ENCODE measurements at regions not wholly inside any gene's neighbourhood (a gene's known extent, or its start where the extent isn't known, plus 50 kb on each side); places are given as distances from the start of the nearest gene placed in this dataset.
A peak's percentile ranks its signal among the peaks of the same experiment; 100 is the strongest.
"Not testable (repeated sequence)": the region's sequence is repeated elsewhere in the genome, so short reads cannot be mapped to it uniquely, and the experiment has no call there.

- DNase-seq (ENCODE audit: extremely low read depth in 1 of 2, low read depth in 1 of 2): not testable (repeated sequence)
Measured at GRCh38 chr15:62657501-62657900, 385.0 kb upstream of the TPM1 start.

DNA sequence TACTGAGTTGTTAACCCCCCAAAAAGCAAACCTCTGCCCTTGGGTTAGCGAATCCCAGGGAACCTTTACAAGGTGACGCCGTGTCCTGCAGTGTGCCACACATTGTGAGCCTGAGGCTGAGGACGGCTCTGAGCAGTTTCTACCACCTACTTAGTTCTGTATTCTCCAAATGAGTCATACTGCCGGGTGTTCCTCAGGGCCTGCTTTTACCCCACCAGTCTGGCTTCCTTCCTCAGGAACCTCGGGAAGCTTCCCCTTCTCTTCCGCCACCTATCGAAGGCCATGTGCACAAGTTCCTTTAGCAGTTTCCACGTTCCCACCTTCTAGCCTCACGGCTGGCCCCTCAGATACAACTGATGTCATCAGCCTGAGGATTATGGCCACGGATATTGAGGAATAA is 384.0 kb upstream of the TPM1 start:
- no peak for DNase-seq (ENCODE audit: extremely low read depth in 1 of 2, low read depth in 1 of 2)

- no peak for DNase-seq (ENCODE audit: extremely low read depth in 1 of 2, low read depth in 1 of 2)
Measured at GRCh38 chr15:62663547-62663946, 379.0 kb upstream of the TPM1 start.

DNA sequence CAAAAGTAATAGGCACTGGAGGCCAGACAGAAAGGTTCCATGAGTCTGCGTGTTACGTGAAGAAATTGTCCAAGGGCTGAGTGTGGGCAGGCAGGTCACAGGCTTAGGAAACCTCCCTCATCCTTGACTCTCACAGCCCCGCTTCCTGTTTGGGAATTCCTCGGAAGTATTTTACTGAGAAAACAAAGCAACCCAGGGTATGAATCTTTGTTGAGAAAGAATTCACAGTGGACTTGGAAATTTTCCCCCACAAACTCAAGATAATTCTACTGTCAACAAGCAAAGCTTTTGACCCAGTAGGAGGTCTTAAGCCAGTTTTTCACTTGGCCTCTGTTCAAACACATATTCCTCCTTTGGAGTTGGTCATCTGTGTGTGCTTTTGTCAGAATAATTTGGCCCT is 377.1 kb upstream of the TPM1 start:
- DNase-seq (ENCODE audit: extremely low read depth in 1 of 2, low read depth in 1 of 2): no peak

DNA sequence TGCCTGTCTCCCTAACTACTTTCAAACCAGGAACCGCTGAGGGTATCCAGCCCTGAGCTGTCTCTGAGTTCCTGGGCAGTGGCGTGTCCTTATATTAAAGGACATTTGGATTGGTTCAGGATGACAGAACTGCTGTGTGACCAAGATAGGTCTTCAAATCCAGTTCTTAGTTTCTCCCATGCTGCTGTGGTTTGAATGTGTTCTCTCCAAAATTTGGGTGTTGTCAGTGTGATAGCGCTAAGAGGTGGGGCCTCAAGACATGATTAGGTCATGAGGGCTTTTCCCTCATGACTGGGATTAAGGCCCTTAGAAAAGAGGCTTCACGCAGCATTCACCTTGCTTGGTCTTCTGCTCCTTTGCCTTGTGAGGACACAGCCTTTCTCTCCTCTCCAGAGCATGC is 376.5 kb upstream of the TPM1 start:
- no peak for DNase-seq (ENCODE audit: extremely low read depth in 1 of 2, low read depth in 1 of 2)

- DNase-seq (ENCODE audit: extremely low read depth in 1 of 2, low read depth in 1 of 2): no peak
Measured at GRCh38 chr15:62672268-62672667, 370.3 kb upstream of the TPM1 start.

DNA sequence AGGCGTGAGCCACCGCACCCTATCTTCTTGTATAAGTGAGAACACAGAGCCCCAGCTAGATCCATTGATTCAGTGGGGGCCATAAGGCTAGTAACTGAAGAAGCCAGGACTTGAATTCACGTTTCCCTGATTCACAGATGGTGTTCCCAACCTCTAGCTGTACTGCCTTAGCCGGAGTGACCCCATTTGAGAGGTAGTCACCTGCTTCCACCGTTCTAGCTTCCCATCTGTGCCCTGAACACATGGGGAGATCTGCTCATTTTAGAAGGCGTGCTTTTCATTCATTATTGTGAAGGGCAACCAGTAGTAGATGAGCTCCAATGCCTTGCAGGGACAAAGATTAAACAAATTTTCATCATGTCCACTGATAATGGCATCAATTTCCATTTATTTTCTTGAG is 365.7 kb upstream of the TPM1 start:
- DNase-seq (ENCODE audit: extremely low read depth in 1 of 2, low read depth in 1 of 2): no peak

DNA sequence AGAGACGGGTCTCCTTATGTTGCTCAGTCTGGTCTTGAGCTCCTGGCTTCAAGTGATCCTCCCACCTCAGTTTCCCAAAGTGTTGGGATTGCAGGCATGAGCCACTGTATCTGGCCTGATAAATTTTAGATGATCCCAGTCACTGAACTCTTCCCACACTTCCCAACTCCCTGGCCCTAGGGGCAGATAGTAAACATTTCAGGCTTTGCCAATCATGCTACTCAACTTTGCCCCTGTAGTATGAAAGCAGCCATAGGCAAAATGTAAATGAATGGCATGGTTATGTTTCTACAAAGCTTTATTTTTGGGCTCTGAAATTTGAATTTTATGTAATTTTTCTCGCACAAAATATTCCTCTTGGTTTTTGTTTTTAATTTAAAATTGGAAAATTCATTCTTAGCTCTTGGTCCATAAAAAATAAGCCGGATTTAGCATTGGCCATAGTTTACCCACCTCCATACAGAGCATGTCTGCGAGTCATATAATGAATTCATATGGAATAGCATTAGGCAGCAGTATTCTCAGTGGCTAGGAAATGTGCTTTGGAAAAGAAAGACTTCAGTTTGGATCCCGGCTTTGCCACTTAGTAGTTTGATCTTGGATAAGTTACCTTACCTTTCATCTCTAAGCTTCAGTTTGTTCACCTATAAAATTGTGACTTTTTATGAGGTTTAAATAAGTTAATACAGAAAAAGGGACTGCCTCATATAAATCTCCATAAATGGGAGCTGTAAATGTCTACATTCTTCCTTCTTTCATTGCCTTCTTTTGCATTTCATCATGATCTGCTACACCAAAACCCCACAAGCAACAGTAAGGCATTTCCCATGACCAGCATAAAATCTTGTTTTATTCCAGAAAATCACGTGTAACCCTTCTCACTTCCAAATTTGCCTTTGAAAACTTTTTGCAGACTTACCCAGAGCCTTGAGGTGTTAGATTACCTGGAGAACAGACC is 360.3 kb upstream of the TPM1 start:
- DNase-seq (ENCODE audit: extremely low read depth in 1 of 2, low read depth in 1 of 2): no peak

- DNase-seq (ENCODE audit: extremely low read depth in 1 of 2, low read depth in 1 of 2): not testable (repeated sequence)
Measured at GRCh38 chr15:62683192-62683591, 359.4 kb upstream of the TPM1 start.

DNA sequence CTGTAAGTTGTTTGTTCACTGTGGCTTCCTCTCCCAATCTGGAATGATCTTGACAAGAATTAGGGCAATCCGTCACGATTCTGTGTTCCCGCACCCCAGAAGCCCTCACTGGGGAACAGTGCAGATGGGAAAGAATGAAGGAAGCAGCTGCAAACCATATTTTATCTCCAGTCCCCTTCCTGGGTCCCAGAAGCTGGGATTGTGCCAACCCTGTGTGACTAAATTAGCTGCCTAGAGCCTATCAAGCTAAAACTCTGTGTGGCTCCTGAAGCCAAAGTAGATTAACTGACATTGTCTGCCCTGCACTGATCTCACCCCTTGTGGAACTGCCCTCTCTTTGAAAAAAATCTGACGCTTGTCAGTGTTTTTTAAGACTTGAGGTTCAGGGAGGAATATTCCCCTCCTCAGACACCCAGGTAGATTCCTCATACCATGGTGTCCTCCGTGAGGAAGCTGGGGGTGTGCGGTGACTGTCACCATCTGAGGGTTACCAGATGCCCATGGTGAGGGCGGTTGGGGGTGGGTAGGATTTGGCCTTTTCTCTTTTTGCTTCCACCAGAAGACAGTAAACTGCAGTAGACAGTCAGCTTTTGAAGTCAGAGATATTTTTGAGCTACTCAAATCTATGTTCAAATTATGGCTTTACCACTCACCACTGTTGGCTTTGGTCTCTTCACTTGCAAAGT is 358.3 kb upstream of the TPM1 start:
- DNase-seq (ENCODE audit: extremely low read depth in 1 of 2, low read depth in 1 of 2): no peak

- no peak for DNase-seq (ENCODE audit: extremely low read depth in 1 of 2, low read depth in 1 of 2)
Measured at GRCh38 chr15:62691008-62691407, 351.5 kb upstream of the TPM1 start.

GRCh38 chr15:62697636-62698035 is 344.9 kb upstream of the TPM1 start:
- DNase-seq (ENCODE audit: extremely low read depth in 1 of 2, low read depth in 1 of 2): no peak

- DNase-seq (ENCODE audit: extremely low read depth in 1 of 2, low read depth in 1 of 2): no peak
Measured at GRCh38 chr15:62698646-62699045, 343.9 kb upstream of the TPM1 start.

GRCh38 chr15:62706317-62706716 is 336.2 kb upstream of the TPM1 start:
- no peak for DNase-seq (ENCODE audit: extremely low read depth in 1 of 2, low read depth in 1 of 2)

- no peak for DNase-seq (ENCODE audit: extremely low read depth in 1 of 2, low read depth in 1 of 2)
Measured at GRCh38 chr15:62708470-62708869, 334.1 kb upstream of the TPM1 start.

GRCh38 chr15:62709261-62709660 is 333.3 kb upstream of the TPM1 start:
- no peak for DNase-seq (ENCODE audit: extremely low read depth in 1 of 2, low read depth in 1 of 2)

DNA sequence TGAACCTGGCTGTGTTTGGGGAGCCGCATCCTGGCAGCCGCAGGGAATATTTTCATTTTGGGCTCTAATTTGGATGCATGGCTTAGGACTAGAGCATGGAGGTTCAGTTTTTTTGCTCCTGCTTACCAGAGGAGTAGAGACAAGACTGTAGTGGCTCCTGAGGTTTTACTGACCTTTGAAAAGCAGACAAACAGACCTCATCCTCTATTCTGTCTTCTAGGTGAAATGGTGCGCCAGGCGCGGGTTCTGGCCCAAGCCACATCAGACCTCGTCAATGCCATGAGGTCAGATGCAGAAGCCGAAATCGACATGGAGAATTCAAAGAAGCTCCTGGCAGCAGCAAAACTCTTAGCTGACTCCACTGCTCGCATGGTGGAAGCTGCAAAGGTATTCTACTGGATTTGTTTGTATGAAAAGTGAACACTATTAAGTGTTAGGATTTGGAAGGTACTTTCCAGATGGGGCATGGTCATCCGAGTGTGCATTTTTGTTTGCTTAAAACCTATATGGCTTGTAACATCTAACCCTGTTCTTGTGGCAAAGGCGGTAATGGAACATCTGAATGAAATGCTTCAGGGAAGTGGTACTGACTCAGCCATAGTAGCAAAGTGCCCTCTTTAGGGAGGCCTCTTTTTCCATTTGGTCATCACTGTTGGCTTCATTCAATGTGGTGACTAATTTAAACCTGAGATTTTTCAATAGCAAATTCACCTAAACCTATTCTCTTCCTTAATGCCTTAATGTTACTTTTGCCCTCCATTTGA is 330.7 kb upstream of the TPM1 start:
- DNase-seq (ENCODE audit: extremely low read depth in 1 of 2, low read depth in 1 of 2): peak in 1 of 2 donors; percentile 19

- no peak for DNase-seq (ENCODE audit: extremely low read depth in 1 of 2, low read depth in 1 of 2)
Measured at GRCh38 chr15:62712455-62712839, 330.1 kb upstream of the TPM1 start.

GRCh38 chr15:62715946-62716345 is 326.6 kb upstream of the TPM1 start:
- no peak for DNase-seq (ENCODE audit: extremely low read depth in 1 of 2, low read depth in 1 of 2)

GRCh38 chr15:62717496-62717895 is 325.1 kb upstream of the TPM1 start:
- DNase-seq (ENCODE audit: extremely low read depth in 1 of 2, low read depth in 1 of 2): no peak

DNA sequence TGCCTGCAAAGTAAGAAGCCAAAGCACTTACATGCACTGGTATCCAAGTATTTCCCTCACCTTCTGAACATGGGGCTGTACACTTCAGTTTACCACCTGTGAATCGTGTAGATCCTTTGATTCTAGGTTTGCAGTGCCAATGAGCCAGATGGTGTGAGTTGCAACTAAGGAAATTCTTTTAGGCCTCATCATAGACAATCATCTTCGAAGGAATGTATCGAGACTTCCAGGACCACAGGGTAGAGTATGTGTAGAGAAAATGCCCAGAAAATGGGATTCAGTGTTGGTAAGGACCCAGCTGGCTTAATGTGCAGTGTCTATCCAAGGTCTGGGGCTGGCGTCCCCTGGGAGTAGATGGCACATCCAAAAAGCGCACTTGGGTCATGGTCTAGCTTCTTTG is 323.2 kb upstream of the TPM1 start:
- DNase-seq (ENCODE audit: extremely low read depth in 1 of 2, low read depth in 1 of 2): no peak
